GM12865 (cell line): ENCODE measurements at regions not wholly inside any gene's neighbourhood (a gene's known extent, or its start where the extent isn't known, plus 50 kb on each side); places are given as distances from the start of the nearest gene placed in this dataset.

ENCODE experiments used
- DNase-seq: peaks from one replicate; pipeline ENCODE4 v3.0.0; 2010; ENCODE audit warnings: low read depth
- H3K4me3 ChIP-seq: 2 replicates; pipeline ENCODE4 v1.5.1; 2011; ENCODE audit warnings: mild to moderate bottlenecking, low read depth, low read length, control low read depth
- CTCF ChIP-seq: IDR thresholded peaks from 2 replicates; pipeline ENCODE4 v1.5.1; 2011; ENCODE audit warnings: low read length, control low read depth, low read depth, inconsistent platforms; ENCODE audit not compliant: insufficient read depth; ENCODE audit errors: missing control alignments

GRCh38 chr2:242053921-242054320 is 184.4 kb downstream of the RTP5 start:
- no peak for DNase-seq
- no peak overlapping the region for H3K4me3 ChIP-seq
- TF ChIP-seq CTCF = no peak

GRCh38 chr2:242054406-242054805 is 184.9 kb downstream of the RTP5 start:
- DNase-seq = no peak
- H3K4me3 ChIP-seq = no peak overlapping the region
- TF ChIP-seq CTCF = no peak

GRCh38 chr2:242054881-242055801 is 185.6 kb downstream of the RTP5 start:
- TF ChIP-seq CTCF = no peak
- DNase-seq = no peak

GRCh38 chr2:242056026-242056425 is 186.5 kb downstream of the RTP5 start:
- DNase-seq = no peak
- no peak overlapping the region for H3K4me3 ChIP-seq
- TF ChIP-seq CTCF = no peak

More at GRCh38 chr2:242054881-242055801, 185.6 kb downstream of the RTP5 start:
- no peak overlapping the region for H3K4me3 ChIP-seq

GRCh38 chr2:242056785-242057184 is 187.3 kb downstream of the RTP5 start:
- no peak for TF ChIP-seq CTCF
- no peak for DNase-seq
- no peak overlapping the region for H3K4me3 ChIP-seq

GRCh38 chr2:242057379-242058040 is 188.0 kb downstream of the RTP5 start:
- DNase-seq = no peak
- no peak for TF ChIP-seq CTCF
- H3K4me3 ChIP-seq = no peak overlapping the region
